22Rv1 (cell line): ENCODE measurements at regions not wholly inside any gene's neighbourhood (a gene's known extent, or its start where the extent isn't known, plus 50 kb on each side); places are given as distances from the start of the nearest gene placed in this dataset.

Experiments used
- CTCF ChIP-seq: fragments of 450-650 bp; IDR thresholded peaks from 2 replicates; pipeline ENCODE4 v1.5.1; 2017; ENCODE audit warnings: mild to moderate bottlenecking
- ZFX ChIP-seq: fragments of 450-650 bp; IDR thresholded peaks from 2 replicates; pipeline ENCODE4 v1.6.1; 2017; ENCODE audit warnings: antibody characterized with exemption, borderline replicate concordance

DNA sequence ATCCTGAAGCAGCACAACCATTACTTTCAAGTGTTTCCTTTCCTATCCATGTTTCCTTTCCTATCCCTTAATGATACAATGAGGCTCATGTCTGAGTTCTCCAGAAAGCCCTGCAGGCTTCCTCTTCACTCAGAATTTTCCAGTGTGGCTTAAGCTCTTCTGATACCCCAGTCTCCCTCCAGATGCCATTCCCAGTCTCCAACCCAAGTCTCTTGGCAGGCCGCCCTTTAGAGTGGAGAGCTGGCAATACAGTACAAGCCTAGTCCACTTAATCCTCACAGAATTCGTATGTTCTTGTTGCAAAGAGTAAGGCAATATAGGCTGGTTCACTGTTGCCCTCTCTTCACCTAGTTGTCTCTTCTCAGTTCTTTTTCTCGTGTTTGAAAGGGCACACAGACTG is 503.9 kb upstream of the MDFIC2 start:
- TF ChIP-seq CTCF (no peak), ZFX (no peak)
